ENCODE measurements at regions not wholly inside any gene's neighbourhood (a gene's known extent, or its start where the extent isn't known, plus 50 kb on each side); places are given as distances from the start of the nearest gene placed in this dataset.

DNA sequence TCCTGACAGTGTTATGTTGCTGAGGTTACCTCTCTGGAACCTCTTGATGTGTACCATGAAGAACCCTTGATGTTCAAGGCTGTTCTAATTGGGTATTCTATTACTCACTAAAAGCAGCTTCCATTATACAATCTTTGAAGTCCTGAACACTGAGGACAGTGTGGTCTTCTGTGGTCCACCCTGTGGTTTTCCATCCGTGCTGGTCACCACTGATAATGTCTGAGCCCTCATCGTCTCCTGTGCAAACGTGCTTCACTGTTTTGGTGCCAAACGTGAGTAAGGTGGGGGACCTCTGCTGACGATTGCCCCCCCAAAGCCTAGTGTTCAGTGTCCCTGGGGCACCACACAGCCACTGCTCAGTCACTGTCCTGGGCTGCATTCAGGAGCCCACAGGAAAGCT, 259.7 kb upstream of the ANKRD55 start (continued):
- peak; percentile 35; the same call in 1 of the 2 replicates for TF ChIP-seq VEZF1 (CRISPR knock-in tag; IDR thresholded peaks at IDR 0.05)
- TF ChIP-seq HDGF (IDR thresholded peaks at IDR 0.05): no peak
- no peak for TF ChIP-seq SMARCC2 (IDR thresholded peaks at IDR 0.05; ENCODE audit: low read depth)
- peak; percentile 69; the same call in 1 of the 2 replicates for TF ChIP-seq ZNF740 (CRISPR knock-in tag; IDR thresholded peaks at IDR 0.05)
- TF ChIP-seq ZNF740 (tag; IDR thresholded peaks at IDR 0.05): no peak
- peak; percentile 49; the same call in 1 of the 2 replicates for TF ChIP-seq ARID1B (IDR thresholded peaks at IDR 0.05)
- peak; percentile 85 for TF ChIP-seq TCF3 (CRISPR knock-in tag; IDR thresholded peaks at IDR 0.05)
- peak; percentile 74 for TF ChIP-seq TEAD4 (IDR thresholded peaks at IDR 0.05; ENCODE audit: low read length)
- no peak for TF ChIP-seq TEAD4 (CRISPR knock-in tag; IDR thresholded peaks at IDR 0.05; ENCODE audit: borderline replicate concordance)
- TF ChIP-seq ZNF12 (CRISPR knock-in tag; IDR thresholded peaks at IDR 0.05): no peak
- TF ChIP-seq TAL1 (IDR thresholded peaks at IDR 0.05): peak; percentile 38; the same call in 1 of the 2 replicates
- TF ChIP-seq MEIS2 (IDR thresholded peaks at IDR 0.05; ENCODE audit: partially characterized antibody): peak; percentile 47
- TF ChIP-seq STAT5B (CRISPR knock-in tag; IDR thresholded peaks at IDR 0.05): no peak
- 0 out of 4 replicates have a peak, but pooled peaks of 1 of the 2 experiments have one; percentile 31 for TF ChIP-seq RCOR1 (IDR thresholded peaks at IDR 0.05; ENCODE audit: borderline replicate concordance in 1 of 2, low read depth in 2 of 2, low read length in 2 of 2)
- TF ChIP-seq, protein P1, sequence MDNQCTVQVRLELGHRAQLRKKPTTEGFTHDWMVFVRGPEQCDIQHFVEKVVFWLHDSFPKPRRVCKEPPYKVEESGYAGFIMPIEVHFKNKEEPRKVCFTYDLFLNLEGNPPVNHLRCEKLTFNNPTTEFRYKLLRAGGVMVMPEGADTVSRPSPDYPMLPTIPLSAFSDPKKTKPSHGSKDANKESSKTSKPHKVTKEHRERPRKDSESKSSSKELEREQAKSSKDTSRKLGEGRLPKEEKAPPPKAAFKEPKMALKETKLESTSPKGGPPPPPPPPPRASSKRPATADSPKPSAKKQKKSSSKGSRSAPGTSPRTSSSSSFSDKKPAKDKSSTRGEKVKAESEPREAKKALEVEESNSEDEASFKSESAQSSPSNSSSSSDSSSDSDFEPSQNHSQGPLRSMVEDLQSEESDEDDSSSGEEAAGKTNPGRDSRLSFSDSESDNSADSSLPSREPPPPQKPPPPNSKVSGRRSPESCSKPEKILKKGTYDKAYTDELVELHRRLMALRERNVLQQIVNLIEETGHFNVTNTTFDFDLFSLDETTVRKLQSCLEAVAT (IDR thresholded peaks at IDR 0.05): peak in 1 of 2 experiments; percentile 85; a peak in 2 of 4 replicates
- TF ChIP-seq RUNX1 (IDR thresholded peaks at IDR 0.05; ENCODE audit: low read depth): peak; percentile 85; the same call in 1 of the 2 replicates
- TF ChIP-seq NFYB (IDR thresholded peaks at IDR 0.05; ENCODE audit: extremely low read depth, insufficient read length): no peak
- no peak for TF ChIP-seq ZNF133 (CRISPR knock-in tag; IDR thresholded peaks at IDR 0.05)
- TF ChIP-seq SLC30A9 (CRISPR knock-in tag; IDR thresholded peaks at IDR 0.05): no peak
- TF ChIP-seq CTBP1 (IDR thresholded peaks at IDR 0.05; ENCODE audit: borderline replicate concordance): peak; percentile 36; the same call in 1 of the 2 replicates
- TF ChIP-seq BHLHE40 (IDR thresholded peaks at IDR 0.05; ENCODE audit: low read length): peak; percentile 83
- TF ChIP-seq SRSF7 (optimal IDR thresholded peaks at IDR 0.05; ENCODE audit: low read depth, low read length): no peak
- TF ChIP-seq SMC3 (conservative IDR thresholded peaks at IDR 0.05; ENCODE audit: insufficient read depth, low read depth, low read length): no peak
- TF ChIP-seq, protein P2, sequence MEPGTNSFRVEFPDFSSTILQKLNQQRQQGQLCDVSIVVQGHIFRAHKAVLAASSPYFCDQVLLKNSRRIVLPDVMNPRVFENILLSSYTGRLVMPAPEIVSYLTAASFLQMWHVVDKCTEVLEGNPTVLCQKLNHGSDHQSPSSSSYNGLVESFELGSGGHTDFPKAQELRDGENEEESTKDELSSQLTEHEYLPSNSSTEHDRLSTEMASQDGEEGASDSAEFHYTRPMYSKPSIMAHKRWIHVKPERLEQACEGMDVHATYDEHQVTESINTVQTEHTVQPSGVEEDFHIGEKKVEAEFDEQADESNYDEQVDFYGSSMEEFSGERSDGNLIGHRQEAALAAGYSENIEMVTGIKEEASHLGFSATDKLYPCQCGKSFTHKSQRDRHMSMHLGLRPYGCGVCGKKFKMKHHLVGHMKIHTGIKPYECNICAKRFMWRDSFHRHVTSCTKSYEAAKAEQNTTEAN (CRISPR knock-in tag; IDR thresholded peaks at IDR 0.05): no peak
- peak; percentile 59 for TF ChIP-seq CBFA2T3 (IDR thresholded peaks at IDR 0.05)

Data from K562 (cell line).